Mesenchymal stem cell (in vitro differentiated cells and primary cell): ENCODE measurements at regions not wholly inside any gene's neighbourhood (a gene's known extent, or its start where the extent isn't known, plus 50 kb on each side); places are given as distances from the start of the nearest gene placed in this dataset.

ENCODE experiments used
- DNase-seq: peaks from one replicate; pipeline ENCODE4 v3.0.0-alpha.2; 2013
- H2AFZ ChIP-seq: one replicate; pipeline ENCODE4 v1.6.1; 2013; ENCODE audit warnings: low read depth, mild to moderate bottlenecking, control low read depth, inconsistent platforms, low read length, moderate library complexity
- H2AK5ac ChIP-seq: 2 replicates; pipeline ENCODE4 v1.6.1; 2013; ENCODE audit warnings: low read length, moderate library complexity, mild to moderate bottlenecking, inconsistent platforms; ENCODE audit not compliant: severe bottlenecking
- H2BK120ac ChIP-seq: one replicate; pipeline ENCODE4 v1.6.1; 2013; ENCODE audit warnings: low read depth, mild to moderate bottlenecking, inconsistent platforms, low read length, moderate library complexity
- H2BK12ac ChIP-seq, 2 experiments: one replicate each; pipeline ENCODE4 v1.6.1; 2013; ENCODE audit warnings: inconsistent platforms in 2 of 2, low read length in 2 of 2, mild to moderate bottlenecking in 2 of 2, moderate library complexity in 2 of 2, control low read depth in 1 of 2
- H2BK15ac ChIP-seq: one replicate; pipeline ENCODE4 v1.6.1; 2013; ENCODE audit warnings: mild to moderate bottlenecking, low read depth, inconsistent platforms; ENCODE audit not compliant: poor library complexity, severe bottlenecking
- H2BK5ac ChIP-seq: 2 replicates; pipeline ENCODE4 v1.6.1; 2013; ENCODE audit warnings: low read depth, mild to moderate bottlenecking, low read length, control low read depth, inconsistent platforms; ENCODE audit not compliant: poor library complexity, severe bottlenecking
- H3K14ac ChIP-seq, 2 experiments: one replicate each; pipeline ENCODE4 v1.6.1; 2013; ENCODE audit warnings: inconsistent platforms in 2 of 2, low read length in 2 of 2, control low read depth in 1 of 2, mild to moderate bottlenecking in 1 of 2, moderate library complexity in 1 of 2
- H3K18ac ChIP-seq, 2 experiments: one replicate each; pipeline ENCODE4 v1.6.1; 2013; ENCODE audit warnings: inconsistent platforms in 2 of 2, low read length in 2 of 2, control low read depth in 1 of 2, low read depth in 1 of 2, mild to moderate bottlenecking in 1 of 2
- H3K23ac ChIP-seq, 2 experiments: one replicate each; pipeline ENCODE4 v1.6.1; 2013; ENCODE audit warnings: inconsistent platforms in 2 of 2, low read length in 2 of 2, mild to moderate bottlenecking in 2 of 2, moderate library complexity in 2 of 2, control low read depth in 1 of 2
- H3K27ac ChIP-seq: 2 replicates; pipeline ENCODE4 v1.5.1; 2013; ENCODE audit warnings: mild to moderate bottlenecking, moderate library complexity, low read length, control low read depth, inconsistent platforms; ENCODE audit not compliant: poor library complexity, severe bottlenecking
- H3K27me3 ChIP-seq, 2 experiments: 2 replicates each; pipeline versions ENCODE4 v1.6.1 to v1.7.0; 2013; ENCODE audit warnings: low read length in 2 of 2, mild to moderate bottlenecking in 2 of 2, moderate library complexity in 2 of 2, control low read depth in 1 of 2, inconsistent platforms in 1 of 2; ENCODE audit not compliant: control insufficient read depth in 1 of 2, insufficient read depth in 1 of 2
- H3K36me3 ChIP-seq, 2 experiments: 2 replicates each; pipeline versions ENCODE4 v1.6.1 to v1.7.0; 2013; ENCODE audit warnings: low read length in 2 of 2, control low read depth in 1 of 2, inconsistent platforms in 1 of 2, low read depth in 1 of 2, mild to moderate bottlenecking in 1 of 2; ENCODE audit not compliant: insufficient read depth in 2 of 2, control insufficient read depth in 1 of 2
- H3K4ac ChIP-seq, 2 experiments: one replicate each; pipeline ENCODE4 v1.6.1; 2013; ENCODE audit warnings: inconsistent platforms in 2 of 2, low read length in 2 of 2, mild to moderate bottlenecking in 2 of 2, moderate library complexity in 2 of 2, control low read depth in 1 of 2, low read depth in 1 of 2
- H3K4me1 ChIP-seq: 2 replicates; pipeline ENCODE4 v1.6.1; 2013; ENCODE audit warnings: low read depth, low read length, control low read depth; ENCODE audit not compliant: control insufficient read depth, insufficient read depth
- H3K4me2 ChIP-seq: 2 replicates; pipeline ENCODE4 v1.6.1; 2013; ENCODE audit warnings: low read length, mild to moderate bottlenecking, inconsistent platforms; ENCODE audit not compliant: poor library complexity, severe bottlenecking
- H3K4me3 ChIP-seq, 2 experiments: 2 replicates each; pipeline versions ENCODE4 v1.5.1 to v1.7.0; 2013; ENCODE audit warnings: low read length in 2 of 2, mild to moderate bottlenecking in 2 of 2, control low read depth in 1 of 2, low read depth in 1 of 2; ENCODE audit not compliant: insufficient read depth in 1 of 2
- H3K79me1 ChIP-seq: replicated peaks from 2 replicates; pipeline ENCODE4 v1.6.1; 2013; ENCODE audit warnings: mild to moderate bottlenecking, control low read depth, low read length, inconsistent platforms; ENCODE audit not compliant: poor library complexity, severe bottlenecking
- H3K9ac ChIP-seq: 2 replicates; pipeline ENCODE4 v1.7.0; 2013; ENCODE audit warnings: mild to moderate bottlenecking, low read length, moderate library complexity
- H3K9me3 ChIP-seq: 2 replicates; pipeline ENCODE4 v1.7.0; 2013; ENCODE audit warnings: mild to moderate bottlenecking, low read length; ENCODE audit not compliant: control insufficient read depth
- H4K8ac ChIP-seq: one replicate; pipeline ENCODE4 v1.6.1; 2013; ENCODE audit warnings: inconsistent platforms, mild to moderate bottlenecking, low read length, moderate library complexity
- H4K91ac ChIP-seq: one replicate; pipeline ENCODE4 v1.6.1; 2013; ENCODE audit warnings: mild to moderate bottlenecking, low read length, inconsistent platforms
- WGBS: methylation state at CpG from one replicate; pipeline ENCODE4 v1.1.7; 2013; ENCODE audit warnings: mixed read lengths; 5-methylcytosine and 5-hydroxymethylcytosine counted together

DNA sequence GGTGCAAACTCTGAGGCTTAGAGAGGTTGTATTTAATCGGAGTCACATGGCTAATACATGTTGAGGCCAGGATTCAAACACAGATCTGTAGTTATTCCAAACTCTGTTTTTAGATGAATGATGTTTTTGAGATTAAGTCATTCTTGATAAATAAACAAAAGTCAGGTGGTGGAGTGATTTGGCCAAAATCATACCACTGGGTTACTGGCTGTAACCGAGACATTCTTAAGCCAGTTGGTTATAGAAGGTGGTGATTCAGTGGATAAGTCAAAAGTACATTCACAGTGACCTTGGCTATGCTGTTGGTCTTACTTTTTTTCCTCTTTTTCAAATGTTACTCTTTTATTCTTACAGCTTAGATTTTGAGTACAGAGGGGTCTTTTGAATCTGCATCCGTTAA lies 361.4 kb downstream of the KIF20B start:
- no peak overlapping the region for H2AK5ac ChIP-seq
- H3K4me1 ChIP-seq, result no peaks in the 10 kb centered on the region
- no peak overlapping the region for H2AFZ ChIP-seq
- H2BK5ac ChIP-seq, result no peak overlapping the region
- H3K4me2 ChIP-seq, result no peak overlapping the region
- no peak for DNase-seq
- H3K27me3 ChIP-seq, result no peaks in the 10 kb centered on the region
- H3K18ac ChIP-seq, result no peak overlapping the region
- H3K9me3 ChIP-seq, result no peaks in the 10 kb centered on the region
- H4K91ac ChIP-seq, result no peak overlapping the region
- H4K8ac ChIP-seq, result no peak overlapping the region
- H3K23ac ChIP-seq, result no peak overlapping the region
- H3K27ac ChIP-seq, result no peak overlapping the region
- no peak overlapping the region for H3K9ac ChIP-seq
- H3K79me1 ChIP-seq, result no peaks in the 10 kb centered on the region
- H3K4me3 ChIP-seq, result no peak overlapping the region
- no peak overlapping the region for H2BK15ac ChIP-seq
- H2BK12ac ChIP-seq, result no peak overlapping the region
- H2BK120ac ChIP-seq, result no peak overlapping the region
- no peak overlapping the region for H3K14ac ChIP-seq
- H3K4ac ChIP-seq, result no peak overlapping the region
- 63% methylated on average over 2 of the region's 3 CpGs for WGBS
- no peaks in the 10 kb centered on the region for H3K36me3 ChIP-seq

- Histone ChIP-seq H3K18ac (no peak overlapping the region), H4K91ac (no peak overlapping the region), H3K27me3 (no peaks in the 10 kb centered on the region), H3K9ac (no peak overlapping the region), H3K27ac (no peak overlapping the region), H3K4me3 (no peak overlapping the region), H2BK12ac (no peak overlapping the region), H2BK120ac (no peak overlapping the region), H3K23ac (no peak overlapping the region), H3K4me2 (no peak overlapping the region), H3K4ac (no peak overlapping the region), H2AFZ (no peak overlapping the region), H3K36me3 (no peaks in the 10 kb centered on the region), H2BK15ac (no peak overlapping the region), H2BK5ac (no peak overlapping the region), H3K4me1 (no peaks in the 10 kb centered on the region), H2AK5ac (no peak overlapping the region), H3K79me1 (no peaks in the 10 kb centered on the region), H4K8ac (no peak overlapping the region), H3K14ac (no peak overlapping the region), H3K9me3 (no peaks in the 10 kb centered on the region)
- no peak for DNase-seq
- 100% methylated on average over 1 of the region's 1 CpG for WGBS
Measured at GRCh38 chr10:90064295-90064694, 362.9 kb downstream of the KIF20B start.

DNA sequence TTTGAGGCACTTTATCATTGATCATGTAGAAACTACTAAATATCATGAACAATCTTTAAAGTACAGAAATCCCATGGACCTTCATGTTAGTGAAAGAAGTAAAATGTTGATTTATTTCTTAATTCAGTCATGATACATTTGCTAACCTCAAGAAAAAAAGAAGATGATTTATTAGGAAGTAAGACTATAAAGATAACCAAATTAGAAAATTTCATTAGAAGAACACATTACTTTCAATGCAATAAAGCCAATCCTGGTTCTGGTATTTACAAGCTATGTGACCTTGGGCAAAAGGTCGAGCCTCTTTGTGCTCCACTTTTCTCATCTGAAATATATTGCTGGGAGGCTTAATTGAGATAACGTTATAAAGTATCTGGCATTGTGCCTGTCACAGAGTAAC lies 365.0 kb downstream of the KIF20B start:
- H2BK120ac ChIP-seq, result no peak overlapping the region
- no peak overlapping the region for H3K18ac ChIP-seq
- H2BK15ac ChIP-seq, result no peak overlapping the region
- no peak overlapping the region for H3K9ac ChIP-seq
- no CpG with 5 or more reads among the region's 2 CpGs for WGBS
- no peaks in the 10 kb centered on the region for H3K9me3 ChIP-seq
- H2AK5ac ChIP-seq, result no peak overlapping the region
- H2BK5ac ChIP-seq, result no peak overlapping the region
- H3K4me3 ChIP-seq, result no peak overlapping the region
- H3K4ac ChIP-seq, result no peak overlapping the region
- H4K91ac ChIP-seq, result no peak overlapping the region
- no peaks in the 10 kb centered on the region for H3K27me3 ChIP-seq
- H3K23ac ChIP-seq, result no peak overlapping the region
- no peak overlapping the region for H3K4me2 ChIP-seq
- H2AFZ ChIP-seq, result no peak overlapping the region
- no peak for DNase-seq
- no peak overlapping the region for H3K27ac ChIP-seq
- no peaks in the 10 kb centered on the region for H3K4me1 ChIP-seq
- H3K79me1 ChIP-seq, result no peaks in the 10 kb centered on the region
- no peak overlapping the region for H3K14ac ChIP-seq
- H2BK12ac ChIP-seq, result no peak overlapping the region
- no peak overlapping the region for H4K8ac ChIP-seq
- no peaks in the 10 kb centered on the region for H3K36me3 ChIP-seq

DNA sequence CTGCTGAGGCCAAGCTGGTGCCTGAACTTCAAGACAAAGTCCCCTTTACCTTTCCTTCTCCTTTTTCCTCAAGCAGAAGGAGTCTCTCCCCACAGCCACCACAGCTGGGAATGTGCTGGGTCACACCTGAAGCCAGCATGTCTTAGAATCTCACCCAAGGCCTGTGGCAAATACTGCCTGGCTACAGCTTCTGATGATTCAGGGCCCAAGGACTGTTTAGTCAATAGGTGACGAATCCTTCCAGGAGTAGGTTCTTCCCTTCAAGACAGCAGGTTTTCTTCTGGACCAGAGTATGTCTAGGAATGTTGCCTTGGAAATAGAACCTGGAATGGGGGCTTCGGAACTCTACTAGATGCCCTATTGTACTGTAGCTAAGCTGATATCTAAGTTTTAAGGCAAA lies 374.6 kb downstream of the KIF20B start:
- Histone ChIP-seq H3K27ac (no peak overlapping the region), H3K27me3 (no peaks in the 10 kb centered on the region), H2BK12ac (no peak overlapping the region), H3K4me3 (no peak overlapping the region), H3K14ac (no peak overlapping the region), H2BK15ac (no peak overlapping the region), H3K4me2 (no peak overlapping the region), H3K79me1 (no peaks in the 10 kb centered on the region), H2BK5ac (no peak overlapping the region), H3K36me3 (no peaks in the 10 kb centered on the region), H4K91ac (no peak overlapping the region), H4K8ac (no peak overlapping the region), H2AK5ac (no peak overlapping the region), H3K4me1 (no peaks in the 10 kb centered on the region), H3K9me3 (no peaks in the 10 kb centered on the region), H3K9ac (no peak overlapping the region), H3K23ac (no peak overlapping the region), H2BK120ac (no peak overlapping the region), H2AFZ (no peak overlapping the region), H3K18ac (no peak overlapping the region), H3K4ac (no peak overlapping the region)
- WGBS, result 94% methylated on average over 2 of the region's 2 CpGs
- DNase-seq, result no peak
